ENCODE measurements at regions not wholly inside any gene's neighbourhood (a gene's known extent, or its start where the extent isn't known, plus 50 kb on each side); places are given as distances from the start of the nearest gene placed in this dataset.

GRCh38 chr4:177660223-177660622 lies 218.0 kb upstream of the AGA start:
- in situ Hi-C loops (cut with HindIII; ENCODE audit: extremely low pct_ligation_motif_present, low pct_unique_long_range_greater_than_20kb): no loop called here
- POLR2A ChIA-PET: no interaction called here

DNA sequence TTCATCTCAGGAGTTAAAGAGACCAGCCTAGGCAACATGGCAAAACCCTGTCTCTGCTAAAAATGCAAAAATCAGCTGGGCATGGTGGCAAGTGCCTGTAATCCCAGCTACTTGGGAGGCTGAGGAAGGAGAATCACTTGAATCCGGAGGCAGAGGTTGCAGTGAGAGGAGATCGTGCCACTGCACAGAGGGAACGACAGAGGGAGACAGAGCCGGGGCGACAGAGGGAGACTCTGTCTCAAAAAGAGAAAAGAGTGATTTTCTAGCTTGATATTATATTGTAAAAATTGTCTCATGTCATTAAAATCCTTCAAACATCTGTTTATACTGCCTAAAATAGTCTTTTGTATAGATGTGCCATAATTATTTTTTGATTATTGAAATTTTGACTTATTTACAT lies 225.4 kb upstream of the AGA start:
- peak; percentile 66; the same call in 2 of the 3 replicates for ATAC-seq
- ChIA-PET CTCF (ENCODE audit: low intra/inter-chr PET ratio, low total read pairs) (no interaction called here), POLR2A (no interaction called here)

More at GRCh38 chr4:177660223-177660622, 218.0 kb upstream of the AGA start:
- 0% methylated on average over 1 of the region's 1 CpG for WGBS (ENCODE audit: low lambda C conversion rate)
- no peak overlapping the region for H3K4me2 ChIP-seq (ENCODE audit: low read depth, low read length)
- no peaks in the 10 kb centered on the region for H3K27me3 ChIP-seq (ENCODE audit: control insufficient read depth in 1 of 2, insufficient read depth in 2 of 2, low read length in 2 of 2)
- DNase-seq (ENCODE audit: low spot score) (no peak), FAIRE-seq (no peak), ATAC-seq (no peak)
- H3K27ac ChIP-seq (ENCODE audit: extremely low read length, insufficient read depth, low read length): no peak overlapping the region
- H4K20me1 ChIP-seq (ENCODE audit: insufficient read depth, low read length): no peaks in the 10 kb centered on the region
- no peaks in the 10 kb centered on the region for H3K4me1 ChIP-seq (ENCODE audit: insufficient read depth, low read length)
- CTCF ChIA-PET (ENCODE audit: low intra/inter-chr PET ratio, low total read pairs): no interaction called here
- no TSS peak for BruUV-seq (replicated peaks)
- H3K4me3 ChIP-seq (replicated peaks in 1 of 3; ENCODE audit: insufficient read depth in 1 of 3, low read depth in 2 of 3, low read length in 3 of 3): no peak overlapping the region
- no peaks in the 10 kb centered on the region for H3K36me3 ChIP-seq (replicated peaks in 1 of 2; ENCODE audit: control insufficient read depth in 1 of 2, insufficient read depth in 2 of 2, low read length in 2 of 2)
- intact Hi-C loops (cut with micrococcal nuclease; ENCODE audit: unreplicated experiment): no loop called here
- no peak overlapping the region for H3K9ac ChIP-seq (ENCODE audit: insufficient read depth, low read depth, low read length)
- H2AFZ ChIP-seq (ENCODE audit: low read length): no peak overlapping the region
- TF ChIP-seq TRIM24 (CRISPR knock-in tag; IDR thresholded peaks at IDR 0.05) (no peak), MAFK (conservative IDR thresholded peaks at IDR 0.05 in 1 of 2, IDR thresholded peaks at IDR 0.05 in 1 of 2; ENCODE audit: low read length in 2 of 2) (peak in 1 of 2 experiments; percentile 60; a peak in 3 of 4 replicates), ZNF274 (CRISPR knock-in tag; IDR thresholded peaks at IDR 0.05) (no peak)
- H3K79me2 ChIP-seq (ENCODE audit: insufficient read depth, low read length): no peaks in the 10 kb centered on the region
- H3K9me3 ChIP-seq (ENCODE audit: low read length): peaks cover 15% of the 10 kb centered on the region

More for the DNA sequence above, 225.4 kb upstream of the AGA start:
- no peak for DNase-seq (ENCODE audit: low spot score)
- Histone ChIP-seq H4K20me1 (ENCODE audit: insufficient read depth, low read length) (no peaks in the 10 kb centered on the region), H3K27ac (ENCODE audit: extremely low read length, insufficient read depth, low read length) (no peak overlapping the region), H3K4me2 (ENCODE audit: low read depth, low read length) (no peak overlapping the region), H2AFZ (ENCODE audit: low read length) (no peak overlapping the region), H3K4me1 (ENCODE audit: insufficient read depth, low read length) (no peaks in the 10 kb centered on the region), H3K9ac (ENCODE audit: insufficient read depth, low read depth, low read length) (no peak overlapping the region), H3K9me3 (ENCODE audit: low read length) (peaks cover 4% of the 10 kb centered on the region), H3K27me3 (ENCODE audit: control insufficient read depth in 1 of 2, insufficient read depth in 2 of 2, low read length in 2 of 2) (no peaks in the 10 kb centered on the region), H3K4me3 (replicated peaks in 1 of 3; ENCODE audit: insufficient read depth in 1 of 3, low read depth in 2 of 3, low read length in 3 of 3) (no peak overlapping the region), H3K79me2 (ENCODE audit: insufficient read depth, low read length) (no peaks in the 10 kb centered on the region), H3K36me3 (replicated peaks in 1 of 2; ENCODE audit: control insufficient read depth in 1 of 2, insufficient read depth in 2 of 2, low read length in 2 of 2) (no peaks in the 10 kb centered on the region)
- BruUV-seq (replicated peaks): no TSS peak
- TF ChIP-seq ZNF770 (CRISPR knock-in tag; IDR thresholded peaks at IDR 0.05) (peak; percentile 48; the same call in 1 of the 2 replicates), STAG1 (CRISPR knock-in tag; IDR thresholded peaks at IDR 0.05) (peak; percentile 68), ZNF263 (CRISPR knock-in tag; IDR thresholded peaks at IDR 0.05) (no peak), KLF16 (CRISPR knock-in tag; IDR thresholded peaks at IDR 0.05) (no peak)
- TF ChIP-seq, protein P1, sequence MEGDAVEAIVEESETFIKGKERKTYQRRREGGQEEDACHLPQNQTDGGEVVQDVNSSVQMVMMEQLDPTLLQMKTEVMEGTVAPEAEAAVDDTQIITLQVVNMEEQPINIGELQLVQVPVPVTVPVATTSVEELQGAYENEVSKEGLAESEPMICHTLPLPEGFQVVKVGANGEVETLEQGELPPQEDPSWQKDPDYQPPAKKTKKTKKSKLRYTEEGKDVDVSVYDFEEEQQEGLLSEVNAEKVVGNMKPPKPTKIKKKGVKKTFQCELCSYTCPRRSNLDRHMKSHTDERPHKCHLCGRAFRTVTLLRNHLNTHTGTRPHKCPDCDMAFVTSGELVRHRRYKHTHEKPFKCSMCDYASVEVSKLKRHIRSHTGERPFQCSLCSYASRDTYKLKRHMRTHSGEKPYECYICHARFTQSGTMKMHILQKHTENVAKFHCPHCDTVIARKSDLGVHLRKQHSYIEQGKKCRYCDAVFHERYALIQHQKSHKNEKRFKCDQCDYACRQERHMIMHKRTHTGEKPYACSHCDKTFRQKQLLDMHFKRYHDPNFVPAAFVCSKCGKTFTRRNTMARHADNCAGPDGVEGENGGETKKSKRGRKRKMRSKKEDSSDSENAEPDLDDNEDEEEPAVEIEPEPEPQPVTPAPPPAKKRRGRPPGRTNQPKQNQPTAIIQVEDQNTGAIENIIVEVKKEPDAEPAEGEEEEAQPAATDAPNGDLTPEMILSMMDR (CRISPR knock-in tag; IDR thresholded peaks at IDR 0.05): peak; percentile 57
- 1% methylated on average over 5 of the region's 5 CpGs for WGBS (ENCODE audit: low lambda C conversion rate)
- intact Hi-C loops (cut with micrococcal nuclease; ENCODE audit: unreplicated experiment) (no loop called here), in situ Hi-C loops (cut with HindIII; ENCODE audit: extremely low pct_ligation_motif_present, low pct_unique_long_range_greater_than_20kb) (no loop called here)
- FAIRE-seq: no peak

Measured in HepG2 (cell line).